Tibial artery (tissue), 4 donors: ENCODE measurements at regions not wholly inside any gene's neighbourhood (a gene's known extent, or its start where the extent isn't known, plus 50 kb on each side); places are given as distances from the start of the nearest gene placed in this dataset.

Source experiments
- DNase-seq, 2 donors: peaks; one replicate each; pipeline ENCODE4 v3.0.0-alpha.2; 2019
- H3K27ac ChIP-seq, 2 donors: fragments of 200-600 bp; sonication (generic) in 1 of 2; 1 replicate in 1 of 2; 2 replicates in 1 of 2; pipeline ENCODE4 v1.5.1; 2018 to 2019; ENCODE audit warnings: mild to moderate bottlenecking in 1 of 2
- H3K27me3 ChIP-seq, 2 donors: fragments of 200-600 bp; sonication (generic) in 1 of 2; one replicate each; pipeline versions ENCODE4 v1.5.1 to v1.6.0; 2016 to 2019
- H3K36me3 ChIP-seq, 3 donors: fragments of 200-600 bp; sonication (generic) in 2 of 3; one replicate each; pipeline ENCODE4 v1.5.1; 2016 to 2019; ENCODE audit warnings: mild to moderate bottlenecking in 2 of 3
- H3K4me1 ChIP-seq, 4 donors: fragments of 200-600 bp; sonication (generic) in 2 of 4; 1 replicate in 3 of 4; 2 replicates in 1 of 4; pipeline ENCODE4 v1.5.1; 2016 to 2019
- H3K4me3 ChIP-seq, 2 donors: fragments of 200-600 bp; sonication (generic) in 1 of 2; 1 replicate in 1 of 2; 2 replicates in 1 of 2; pipeline ENCODE4 v1.5.1; 2018 to 2019; ENCODE audit warnings: mild to moderate bottlenecking in 2 of 2
- H3K9me3 ChIP-seq, 3 donors: fragments of 200-600 bp; sonication (generic) in 1 of 3; one replicate each; pipeline ENCODE4 v1.5.1; 2016 to 2019
- CTCF ChIP-seq, 2 experiments: fragments of 200-600 bp in 1 of 2; fragments of 450-650 bp in 1 of 2; IDR thresholded peaks; one replicate each; pipeline ENCODE4 v1.5.1; 2017 to 2019; ENCODE audit warnings: antibody characterized with exemption in 2 of 2, mild to moderate bottlenecking in 1 of 2, moderate library complexity in 1 of 2
- intact Hi-C: fragments of 100-400 bp; cut with DNase I; formaldehyde crosslinking; loops from one replicate; pipeline ENCODE4 v1.15.0; 2023; ENCODE audit warnings: low total_unique reads

- Histone ChIP-seq H3K27me3 (no peaks in the 10 kb centered on the region), H3K4me3 (no peak overlapping the region), H3K36me3 (no peaks in the 10 kb centered on the region), H3K4me1 (no peaks in the 10 kb centered on the region), H3K9me3 (peaks cover 0 to 3% (median 0%) of the 10 kb centered on the region in 3 donors), H3K27ac (no peak overlapping the region)
- no peak for DNase-seq
- no peak for TF ChIP-seq CTCF (IDR thresholded peaks at IDR 0.05)
- intact Hi-C loops: no loop called here
Observed at GRCh38 chr2:67954093-67954748, 108.6 kb downstream of the C1D start.

GRCh38 chr2:67955748-67956603 lies 106.8 kb downstream of the C1D start:
- Histone ChIP-seq H3K27me3 (no peaks in the 10 kb centered on the region), H3K4me3 (no peak overlapping the region), H3K9me3 (peaks cover 0 to 3% (median 0%) of the 10 kb centered on the region in 3 donors), H3K27ac (no peak overlapping the region), H3K36me3 (no peaks in the 10 kb centered on the region), H3K4me1 (no peaks in the 10 kb centered on the region)
- TF ChIP-seq CTCF (IDR thresholded peaks at IDR 0.05): no peak
- intact Hi-C loops: no loop called here
- no peak for DNase-seq

- no peaks in the 10 kb centered on the region for H3K27me3 ChIP-seq
- no peak for TF ChIP-seq CTCF (IDR thresholded peaks at IDR 0.05)
- H3K4me3 ChIP-seq: no peak overlapping the region
- no peaks in the 10 kb centered on the region for H3K9me3 ChIP-seq
- H3K27ac ChIP-seq: no peak overlapping the region
- DNase-seq: no peak
- no peaks in the 10 kb centered on the region for H3K4me1 ChIP-seq
- intact Hi-C loops: no loop called here
- no peaks in the 10 kb centered on the region for H3K36me3 ChIP-seq
Observed at GRCh38 chr2:67965246-67965645, 97.6 kb downstream of the C1D start.

GRCh38 chr2:67970071-67970470 lies 92.7 kb downstream of the C1D start:
- no peak overlapping the region for H3K4me3 ChIP-seq
- intact Hi-C loops: no loop called here
- TF ChIP-seq CTCF (IDR thresholded peaks at IDR 0.05): no peak
- H3K4me1 ChIP-seq: peaks cover 0 to 10% (median 8%) of the 10 kb centered on the region in 4 donors
- DNase-seq: no peak
- H3K36me3 ChIP-seq: no peaks in the 10 kb centered on the region
- H3K27ac ChIP-seq: no peak overlapping the region
- H3K27me3 ChIP-seq: no peaks in the 10 kb centered on the region
- no peaks in the 10 kb centered on the region for H3K9me3 ChIP-seq

DNA sequence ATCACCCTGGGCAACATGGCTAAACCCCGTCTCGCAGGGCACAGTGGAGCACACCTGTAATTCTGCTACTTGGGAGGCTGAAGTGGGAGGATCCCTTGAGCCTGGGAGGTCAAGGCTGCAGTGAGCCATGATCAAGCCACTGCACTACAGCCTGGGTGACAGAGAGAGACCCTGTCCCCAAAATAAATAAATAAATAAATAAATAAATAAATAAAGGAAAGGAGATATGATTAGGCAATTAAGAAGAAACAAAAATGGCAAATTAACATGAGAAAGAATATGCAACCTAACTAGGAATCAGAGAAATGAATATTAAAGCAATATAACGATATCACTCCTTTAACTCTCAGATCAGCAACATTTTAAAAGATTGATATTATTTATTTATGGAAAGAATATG lies 92.3 kb downstream of the C1D start:
- no peak for DNase-seq
- intact Hi-C loops: no loop called here
- H3K4me1 ChIP-seq: peaks cover 0 to 15% (median 8%) of the 10 kb centered on the region in 4 donors
- H3K27me3 ChIP-seq: no peaks in the 10 kb centered on the region
- no peak overlapping the region for H3K27ac ChIP-seq
- H3K36me3 ChIP-seq: no peaks in the 10 kb centered on the region
- no peaks in the 10 kb centered on the region for H3K9me3 ChIP-seq
- no peak overlapping the region for H3K4me3 ChIP-seq
- no peak for TF ChIP-seq CTCF (IDR thresholded peaks at IDR 0.05)
